ENCODE measurements at regions not wholly inside any gene's neighbourhood (a gene's known extent, or its start where the extent isn't known, plus 50 kb on each side); places are given as distances from the start of the nearest gene placed in this dataset.

GRCh38 chr2:45180779-45181178 is 171.5 kb upstream of the SIX2 start:
- in situ Hi-C loops (cut with HindIII; ENCODE audit: low pct_unique_long_range_greater_than_20kb, low sequenced_read_pairs) = no loop called here
- DNase-seq (ENCODE audit: low read depth in 1 of 2, low spot score in 1 of 2) = no peak
- TF ChIP-seq JUND (IDR thresholded peaks at IDR 0.05; ENCODE audit: low read depth) = no peak

- in situ Hi-C loops (cut with HindIII; ENCODE audit: low pct_unique_long_range_greater_than_20kb, low sequenced_read_pairs) = no loop called here
- no peak for DNase-seq (ENCODE audit: low read depth in 1 of 2, low spot score in 1 of 2)
- TF ChIP-seq JUND (IDR thresholded peaks at IDR 0.05; ENCODE audit: low read depth) = no peak
Measured at GRCh38 chr2:45180033-45180746, 170.9 kb upstream of the SIX2 start.

GRCh38 chr2:45178854-45179253 is 169.6 kb upstream of the SIX2 start:
- in situ Hi-C loops (cut with HindIII; ENCODE audit: low pct_unique_long_range_greater_than_20kb, low sequenced_read_pairs) = no loop called here
- no peak for DNase-seq (ENCODE audit: low read depth in 1 of 2, low spot score in 1 of 2)

GRCh38 chr2:45178359-45178758 is 169.1 kb upstream of the SIX2 start:
- TF ChIP-seq JUND (IDR thresholded peaks at IDR 0.05; ENCODE audit: low read depth) = no peak
- DNase-seq (ENCODE audit: low read depth in 1 of 2, low spot score in 1 of 2) = no peak
- in situ Hi-C loops (cut with HindIII; ENCODE audit: low pct_unique_long_range_greater_than_20kb, low sequenced_read_pairs) = no loop called here

More at GRCh38 chr2:45178854-45179253, 169.6 kb upstream of the SIX2 start:
- no peak for TF ChIP-seq JUND (IDR thresholded peaks at IDR 0.05; ENCODE audit: low read depth)

GRCh38 chr2:45177870-45178269 is 168.6 kb upstream of the SIX2 start:
- no peak for DNase-seq (ENCODE audit: low read depth in 1 of 2, low spot score in 1 of 2)
- TF ChIP-seq JUND (IDR thresholded peaks at IDR 0.05; ENCODE audit: low read depth) = no peak
- in situ Hi-C loops (cut with HindIII; ENCODE audit: low pct_unique_long_range_greater_than_20kb, low sequenced_read_pairs) = no loop called here

- TF ChIP-seq JUND (IDR thresholded peaks at IDR 0.05; ENCODE audit: low read depth) = no peak
- in situ Hi-C loops (cut with HindIII; ENCODE audit: low pct_unique_long_range_greater_than_20kb, low sequenced_read_pairs) = no loop called here
- DNase-seq (ENCODE audit: low read depth in 1 of 2, low spot score in 1 of 2) = no peak
Measured at GRCh38 chr2:45176390-45176789, 167.1 kb upstream of the SIX2 start.

- in situ Hi-C loops (cut with HindIII; ENCODE audit: low pct_unique_long_range_greater_than_20kb, low sequenced_read_pairs) = no loop called here
Measured at GRCh38 chr2:45173513-45173912, 164.3 kb upstream of the SIX2 start.

GRCh38 chr2:45172760-45173392 is 163.6 kb upstream of the SIX2 start:
- in situ Hi-C loops (cut with HindIII; ENCODE audit: low pct_unique_long_range_greater_than_20kb, low sequenced_read_pairs) = no loop called here
- TF ChIP-seq JUND (IDR thresholded peaks at IDR 0.05; ENCODE audit: low read depth) = no peak
- DNase-seq (ENCODE audit: low read depth in 1 of 2, low spot score in 1 of 2) = no peak

More at GRCh38 chr2:45173513-45173912, 164.3 kb upstream of the SIX2 start:
- no peak for TF ChIP-seq JUND (IDR thresholded peaks at IDR 0.05; ENCODE audit: low read depth)
- no peak for DNase-seq (ENCODE audit: low read depth in 1 of 2, low spot score in 1 of 2)

DNA sequence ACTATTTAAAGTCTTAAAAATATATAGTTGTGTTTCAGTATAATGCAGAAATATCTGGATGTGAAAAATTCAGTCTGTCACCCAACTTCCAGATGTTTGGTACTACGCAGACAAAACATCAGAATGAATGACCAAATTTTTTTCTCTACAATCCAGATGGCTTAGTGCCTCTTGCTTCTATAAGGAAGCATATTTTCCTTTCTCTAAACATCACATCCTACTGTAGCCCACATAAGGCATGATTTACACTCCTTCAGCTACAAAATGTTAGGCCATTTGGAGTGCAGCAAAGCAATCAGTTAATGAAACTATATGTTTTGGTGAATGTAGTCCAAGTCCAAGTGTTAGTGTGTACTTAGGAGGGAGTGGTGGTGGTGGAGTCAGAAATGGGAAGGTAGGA is 162.9 kb upstream of the SIX2 start:
- in situ Hi-C loops (cut with HindIII; ENCODE audit: low pct_unique_long_range_greater_than_20kb, low sequenced_read_pairs) = no loop called here
- no peak for DNase-seq (ENCODE audit: low read depth in 1 of 2, low spot score in 1 of 2)
- TF ChIP-seq JUND (IDR thresholded peaks at IDR 0.05; ENCODE audit: low read depth) = no peak

GRCh38 chr2:45171136-45171501 is 161.9 kb upstream of the SIX2 start:
- TF ChIP-seq JUND (IDR thresholded peaks at IDR 0.05; ENCODE audit: low read depth) = no peak
- no peak for DNase-seq (ENCODE audit: low read depth in 1 of 2, low spot score in 1 of 2)
- in situ Hi-C loops (cut with HindIII; ENCODE audit: low pct_unique_long_range_greater_than_20kb, low sequenced_read_pairs) = no loop called here

DNA sequence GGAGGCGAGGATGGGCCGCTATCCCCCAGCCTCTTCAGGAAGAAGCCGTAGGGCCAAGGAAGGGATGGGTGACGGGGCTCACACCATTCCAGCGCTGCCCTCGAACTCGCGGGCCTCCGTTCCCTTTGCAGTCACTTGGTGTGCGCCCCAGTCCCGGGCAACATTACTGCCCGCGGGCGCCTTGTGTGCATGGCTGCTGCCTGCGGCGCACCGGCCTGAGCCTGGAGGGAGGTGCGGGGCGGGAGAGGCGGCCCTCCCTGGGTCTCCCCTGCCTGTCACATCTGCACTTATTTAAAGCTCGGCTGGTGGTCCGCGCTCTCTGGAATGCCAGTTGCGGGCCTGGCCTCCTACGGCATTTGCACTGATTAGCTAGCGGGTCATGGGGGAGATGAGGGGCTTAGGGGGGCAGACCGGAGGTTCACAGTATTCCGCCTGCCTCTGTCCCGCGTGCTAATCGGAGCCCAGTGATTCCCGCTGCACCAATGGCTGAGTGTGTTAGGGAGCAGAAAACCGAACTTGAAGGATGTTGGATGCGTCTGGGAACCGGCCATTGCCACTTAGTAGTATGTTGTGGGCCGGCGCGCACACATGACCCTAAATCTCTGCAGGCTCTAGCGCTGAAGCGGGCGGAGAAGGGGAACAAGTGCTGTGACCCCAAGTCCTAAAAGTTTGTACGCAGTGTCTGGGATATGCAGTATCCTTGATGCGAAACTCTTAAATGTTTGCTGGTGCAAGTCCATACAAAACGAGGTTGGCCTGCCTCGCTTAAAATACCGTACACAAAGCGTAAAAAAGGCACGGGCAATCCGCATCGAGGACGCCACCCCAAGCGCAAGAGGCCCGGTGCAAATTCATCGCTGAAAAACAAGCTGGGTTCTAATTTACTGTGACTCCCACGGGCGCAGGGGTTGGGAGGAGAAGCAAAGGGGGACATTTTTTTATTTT is 161.2 kb upstream of the SIX2 start:
- DNase-seq (ENCODE audit: low read depth in 1 of 2, low spot score in 1 of 2) = no peak
- no peak for TF ChIP-seq JUND (IDR thresholded peaks at IDR 0.05; ENCODE audit: low read depth)
- in situ Hi-C loops (cut with HindIII; ENCODE audit: low pct_unique_long_range_greater_than_20kb, low sequenced_read_pairs) = no loop called here

GRCh38 chr2:45169339-45170190 is 160.3 kb upstream of the SIX2 start:
- in situ Hi-C loops (cut with HindIII; ENCODE audit: low pct_unique_long_range_greater_than_20kb, low sequenced_read_pairs) = no loop called here
- peak; percentile 10 to 42 for DNase-seq (ENCODE audit: low read depth in 1 of 2, low spot score in 1 of 2)

More at GRCh38 chr2:45169339-45170190, 160.3 kb upstream of the SIX2 start:
- no peak for TF ChIP-seq JUND (IDR thresholded peaks at IDR 0.05; ENCODE audit: low read depth)

Data from T47D (cell line).